GM23338 (cell line): ENCODE measurements at regions not wholly inside any gene's neighbourhood (a gene's known extent, or its start where the extent isn't known, plus 50 kb on each side); places are given as distances from the start of the nearest gene placed in this dataset.

ENCODE experiments used
- EZH2 ChIP-seq: fragments of 200-600 bp; sonication (generic); IDR thresholded peaks from one replicate; pipeline ENCODE4 v1.8.0; 2017; ENCODE audit warnings: antibody characterized with exemption, mild to moderate bottlenecking, low read depth; ENCODE audit not compliant: unreplicated experiment
- POLR2AphosphoS5 ChIP-seq: IDR thresholded peaks from 2 replicates; pipeline ENCODE4 v1.6.1; 2016; ENCODE audit warnings: antibody characterized with exemption, low read depth
- TF ChIP-seq, protein P1 (sequence below), 2 experiments: fragments of 200-600 bp in 1 of 2; sonication (generic) in 1 of 2; conservative IDR thresholded peaks; 2 replicates each; pipeline versions ENCODE4 v1.5.1 to v1.6.1; 2016 to 2017; ENCODE audit warnings: antibody characterized with exemption in 2 of 2, low read depth in 2 of 2, mild to moderate bottlenecking in 2 of 2, moderate library complexity in 1 of 2
- TF ChIP-seq, protein P2 (sequence below): IDR thresholded peaks from one replicate; pipeline ENCODE4 v1.6.1; 2018; ENCODE audit warnings: antibody characterized with exemption; ENCODE audit not compliant: unreplicated experiment

DNA sequence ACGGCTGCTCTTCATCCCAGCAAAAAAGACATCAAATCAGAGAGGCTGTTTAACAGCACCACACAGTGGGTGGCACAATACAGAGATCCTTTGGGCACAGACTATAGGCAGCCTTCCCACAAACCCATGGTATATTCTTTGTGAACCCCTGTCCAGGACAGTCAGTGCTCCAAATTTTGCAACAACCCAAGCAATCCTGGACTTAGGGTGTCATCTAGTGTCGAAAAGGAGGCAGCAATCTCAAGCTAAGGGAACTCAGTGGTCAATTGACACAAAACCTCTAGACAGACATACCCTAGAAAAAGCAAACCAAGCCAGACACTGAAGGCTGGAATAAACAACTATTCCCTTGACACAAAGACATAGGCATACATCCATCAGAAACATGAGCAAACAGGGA is 137.4 kb downstream of the BMP15 start:
- TF ChIP-seq, protein P1, sequence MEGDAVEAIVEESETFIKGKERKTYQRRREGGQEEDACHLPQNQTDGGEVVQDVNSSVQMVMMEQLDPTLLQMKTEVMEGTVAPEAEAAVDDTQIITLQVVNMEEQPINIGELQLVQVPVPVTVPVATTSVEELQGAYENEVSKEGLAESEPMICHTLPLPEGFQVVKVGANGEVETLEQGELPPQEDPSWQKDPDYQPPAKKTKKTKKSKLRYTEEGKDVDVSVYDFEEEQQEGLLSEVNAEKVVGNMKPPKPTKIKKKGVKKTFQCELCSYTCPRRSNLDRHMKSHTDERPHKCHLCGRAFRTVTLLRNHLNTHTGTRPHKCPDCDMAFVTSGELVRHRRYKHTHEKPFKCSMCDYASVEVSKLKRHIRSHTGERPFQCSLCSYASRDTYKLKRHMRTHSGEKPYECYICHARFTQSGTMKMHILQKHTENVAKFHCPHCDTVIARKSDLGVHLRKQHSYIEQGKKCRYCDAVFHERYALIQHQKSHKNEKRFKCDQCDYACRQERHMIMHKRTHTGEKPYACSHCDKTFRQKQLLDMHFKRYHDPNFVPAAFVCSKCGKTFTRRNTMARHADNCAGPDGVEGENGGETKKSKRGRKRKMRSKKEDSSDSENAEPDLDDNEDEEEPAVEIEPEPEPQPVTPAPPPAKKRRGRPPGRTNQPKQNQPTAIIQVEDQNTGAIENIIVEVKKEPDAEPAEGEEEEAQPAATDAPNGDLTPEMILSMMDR (conservative IDR thresholded peaks at IDR 0.05; ENCODE audit: low read depth in 2 of 2) = peak; percentile 42 to 71
- TF ChIP-seq EZH2 (no peak), POLR2AphosphoS5 (no peak)
- TF ChIP-seq, protein P2, sequence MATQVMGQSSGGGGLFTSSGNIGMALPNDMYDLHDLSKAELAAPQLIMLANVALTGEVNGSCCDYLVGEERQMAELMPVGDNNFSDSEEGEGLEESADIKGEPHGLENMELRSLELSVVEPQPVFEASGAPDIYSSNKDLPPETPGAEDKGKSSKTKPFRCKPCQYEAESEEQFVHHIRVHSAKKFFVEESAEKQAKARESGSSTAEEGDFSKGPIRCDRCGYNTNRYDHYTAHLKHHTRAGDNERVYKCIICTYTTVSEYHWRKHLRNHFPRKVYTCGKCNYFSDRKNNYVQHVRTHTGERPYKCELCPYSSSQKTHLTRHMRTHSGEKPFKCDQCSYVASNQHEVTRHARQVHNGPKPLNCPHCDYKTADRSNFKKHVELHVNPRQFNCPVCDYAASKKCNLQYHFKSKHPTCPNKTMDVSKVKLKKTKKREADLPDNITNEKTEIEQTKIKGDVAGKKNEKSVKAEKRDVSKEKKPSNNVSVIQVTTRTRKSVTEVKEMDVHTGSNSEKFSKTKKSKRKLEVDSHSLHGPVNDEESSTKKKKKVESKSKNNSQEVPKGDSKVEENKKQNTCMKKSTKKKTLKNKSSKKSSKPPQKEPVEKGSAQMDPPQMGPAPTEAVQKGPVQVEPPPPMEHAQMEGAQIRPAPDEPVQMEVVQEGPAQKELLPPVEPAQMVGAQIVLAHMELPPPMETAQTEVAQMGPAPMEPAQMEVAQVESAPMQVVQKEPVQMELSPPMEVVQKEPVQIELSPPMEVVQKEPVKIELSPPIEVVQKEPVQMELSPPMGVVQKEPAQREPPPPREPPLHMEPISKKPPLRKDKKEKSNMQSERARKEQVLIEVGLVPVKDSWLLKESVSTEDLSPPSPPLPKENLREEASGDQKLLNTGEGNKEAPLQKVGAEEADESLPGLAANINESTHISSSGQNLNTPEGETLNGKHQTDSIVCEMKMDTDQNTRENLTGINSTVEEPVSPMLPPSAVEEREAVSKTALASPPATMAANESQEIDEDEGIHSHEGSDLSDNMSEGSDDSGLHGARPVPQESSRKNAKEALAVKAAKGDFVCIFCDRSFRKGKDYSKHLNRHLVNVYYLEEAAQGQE = no peak
